Mucosa of descending colon (tissue), 3 donors: ENCODE measurements at regions not wholly inside any gene's neighbourhood (a gene's known extent, or its start where the extent isn't known, plus 50 kb on each side); places are given as distances from the start of the nearest gene placed in this dataset.
A peak's percentile ranks its signal among the peaks of the same experiment; 100 is the strongest.
"Not testable (repeated sequence)": the region's sequence is repeated elsewhere in the genome, so short reads cannot be mapped to it uniquely, and the experiment has no call there.

Source experiments
- ATAC-seq: fragments of 200-7000 bp; cut with Tn5 transposase; one replicate; pipeline ENCODE4 v1.9.1; 2020; ENCODE audit warnings: mild to moderate bottlenecking, moderate library complexity
- DNase-seq, 3 donors: peaks; one replicate each; pipeline ENCODE4 v3.0.0-alpha.2; 2020
- H3K36me3 ChIP-seq: fragments of 200-600 bp; one replicate; pipeline ENCODE4 v1.8.0; 2021; ENCODE audit warnings: low read depth, mild to moderate bottlenecking
- H3K4me1 ChIP-seq: fragments of 200-600 bp; one replicate; pipeline ENCODE4 v1.8.0; 2021; ENCODE audit warnings: low read depth, mild to moderate bottlenecking
- H3K4me3 ChIP-seq: fragments of 200-600 bp; one replicate; pipeline ENCODE4 v1.8.0; 2021; ENCODE audit warnings: mild to moderate bottlenecking
- H3K9me3 ChIP-seq: fragments of 200-600 bp; one replicate; pipeline ENCODE4 v1.8.0; 2021; ENCODE audit warnings: mild to moderate bottlenecking
- CTCF ChIP-seq: fragments of 200-600 bp; IDR thresholded peaks from one replicate; pipeline ENCODE4 v1.8.0; 2022; ENCODE audit warnings: antibody characterized with exemption, mild to moderate bottlenecking
- intact Hi-C, 2 donors: fragments of 100-400 bp; cut with DNase I in 1 of 2; cut with micrococcal nuclease in 1 of 2; formaldehyde crosslinking; loops; one replicate each; pipeline versions ENCODE4 v1.11.0 to v1.11.1; 2022; cut with DNase I, micrococcal nuclease
- donor health status: DM: no; HTN: no; CAD: no; lungs with moderate emphysema.
- donor health status: DM: no; HTN: no; CAD: no.
- donor health status: DM: no; HTN: yes; CAD: no.

- H3K4me1 ChIP-seq, H3K9me3 ChIP-seq, H3K36me3 ChIP-seq, H3K4me3 ChIP-seq: not testable (repeated sequence)
- peak in 2 of 3 donors; percentile 70 to 78 for DNase-seq
- TF ChIP-seq CTCF: peak; percentile 58
- intact Hi-C loops: loop anchor here in 1 of 2 donors (10.0 kb wide), 1 partner anchor 1405 kb away; no protein-coding TSS in a partner anchor
- peak; percentile 69 for ATAC-seq
Measured at GRCh38 chr16:5239472-5240277, 142.1 kb upstream of the EEF2KMT start.

- DNase-seq (no peak), ATAC-seq (no peak)
- Histone ChIP-seq H3K9me3 (no peaks in the 10 kb centered on the region), H3K4me3 (no peak overlapping the region), H3K36me3 (no peaks in the 10 kb centered on the region), H3K4me1 (no peaks in the 10 kb centered on the region)
- no peak for TF ChIP-seq CTCF
- intact Hi-C loops: loop anchor here in 1 of 2 donors (10.0 kb wide), 1 partner anchor 1410 kb away; no protein-coding TSS in a partner anchor
Measured at GRCh38 chr16:5235119-5235518, 137.5 kb upstream of the EEF2KMT start.

GRCh38 chr16:5234295-5235050 is 136.9 kb upstream of the EEF2KMT start:
- TF ChIP-seq CTCF: no peak
- H3K4me3 ChIP-seq: no peak overlapping the region
- no peaks in the 10 kb centered on the region for H3K36me3 ChIP-seq
- no peaks in the 10 kb centered on the region for H3K4me1 ChIP-seq
- ATAC-seq: no peak
- no peaks in the 10 kb centered on the region for H3K9me3 ChIP-seq
- intact Hi-C loops: loop anchor here in 1 of 2 donors (10.0 kb wide), 1 partner anchor 1410 kb away; no protein-coding TSS in a partner anchor
- DNase-seq: no peak

GRCh38 chr16:5231246-5231759 is 133.7 kb upstream of the EEF2KMT start:
- Histone ChIP-seq H3K36me3 (no peaks in the 10 kb centered on the region), H3K4me3 (no peak overlapping the region), H3K9me3 (no peaks in the 10 kb centered on the region), H3K4me1 (no peaks in the 10 kb centered on the region)
- DNase-seq: no peak
- intact Hi-C loops: loop anchor here in 1 of 2 donors (10.0 kb wide), 1 partner anchor 1413 kb away; no protein-coding TSS in a partner anchor
- ATAC-seq: no peak
- TF ChIP-seq CTCF: no peak

GRCh38 chr16:5228369-5228768 is 130.8 kb upstream of the EEF2KMT start:
- intact Hi-C loops: no loop called here
- ATAC-seq: no peak

More at GRCh38 chr16:5228369-5228768, 130.8 kb upstream of the EEF2KMT start:
- TF ChIP-seq CTCF: no peak
- Histone ChIP-seq H3K4me3 (no peak overlapping the region), H3K9me3 (no peaks in the 10 kb centered on the region), H3K4me1 (no peaks in the 10 kb centered on the region), H3K36me3 (no peaks in the 10 kb centered on the region)
- DNase-seq: no peak
